Pons (tissue), 1 donor: ENCODE measurements at regions not wholly inside any gene's neighbourhood (a gene's known extent, or its start where the extent isn't known, plus 50 kb on each side); places are given as distances from the start of the nearest gene placed in this dataset.

Experiments
- DNase-seq: peaks from one replicate; pipeline ENCODE4 v3.0.0-alpha.2; 2016; ENCODE audit warnings: low spot score

DNA sequence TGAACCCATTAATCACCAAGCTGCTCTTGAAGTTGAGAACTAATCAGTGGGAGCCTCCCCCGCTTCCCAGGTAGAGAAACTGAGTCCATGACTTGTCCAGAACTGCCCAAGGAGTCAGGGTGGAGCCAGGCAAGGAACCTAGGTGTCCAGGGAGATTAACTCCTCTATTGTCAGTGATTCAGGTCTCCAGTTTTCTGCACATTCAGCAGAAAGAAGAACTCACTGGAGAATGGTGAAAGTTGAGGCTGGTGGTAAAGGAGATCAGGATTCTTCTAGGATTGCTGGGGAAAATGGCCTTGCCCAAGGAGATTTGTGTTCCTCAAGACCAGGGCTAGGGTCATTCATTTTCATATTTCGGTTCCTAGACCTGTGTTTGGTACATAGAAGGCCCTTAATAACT lies 87.2 kb upstream of the CISTR start:
- no peak for DNase-seq

DNA sequence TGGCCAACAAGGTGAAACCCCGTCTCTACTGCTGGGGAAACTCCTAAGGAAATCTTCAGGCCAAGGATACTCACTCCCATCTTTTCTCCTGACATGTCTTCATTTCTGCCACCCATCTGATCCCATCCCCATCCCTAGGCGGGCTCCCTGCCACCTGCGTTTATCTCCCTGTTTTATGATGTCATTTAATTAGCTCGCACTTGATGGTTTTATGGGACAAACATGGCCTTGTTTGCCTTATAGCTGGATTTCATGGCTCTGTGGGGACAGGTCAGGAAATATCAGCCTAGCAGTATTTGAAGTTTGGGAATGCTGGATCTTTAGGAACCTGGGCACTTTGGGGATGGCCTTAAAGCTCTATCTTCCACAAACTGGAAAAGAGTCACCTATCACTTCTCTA lies 88.5 kb upstream of the CISTR start:
- no peak for DNase-seq

GRCh38 chr12:53842686-53843085 lies 90.9 kb upstream of the CISTR start:
- DNase-seq, result no peak

- no peak for DNase-seq
Observed at GRCh38 chr12:53843545-53843944, 91.8 kb upstream of the CISTR start.

DNA sequence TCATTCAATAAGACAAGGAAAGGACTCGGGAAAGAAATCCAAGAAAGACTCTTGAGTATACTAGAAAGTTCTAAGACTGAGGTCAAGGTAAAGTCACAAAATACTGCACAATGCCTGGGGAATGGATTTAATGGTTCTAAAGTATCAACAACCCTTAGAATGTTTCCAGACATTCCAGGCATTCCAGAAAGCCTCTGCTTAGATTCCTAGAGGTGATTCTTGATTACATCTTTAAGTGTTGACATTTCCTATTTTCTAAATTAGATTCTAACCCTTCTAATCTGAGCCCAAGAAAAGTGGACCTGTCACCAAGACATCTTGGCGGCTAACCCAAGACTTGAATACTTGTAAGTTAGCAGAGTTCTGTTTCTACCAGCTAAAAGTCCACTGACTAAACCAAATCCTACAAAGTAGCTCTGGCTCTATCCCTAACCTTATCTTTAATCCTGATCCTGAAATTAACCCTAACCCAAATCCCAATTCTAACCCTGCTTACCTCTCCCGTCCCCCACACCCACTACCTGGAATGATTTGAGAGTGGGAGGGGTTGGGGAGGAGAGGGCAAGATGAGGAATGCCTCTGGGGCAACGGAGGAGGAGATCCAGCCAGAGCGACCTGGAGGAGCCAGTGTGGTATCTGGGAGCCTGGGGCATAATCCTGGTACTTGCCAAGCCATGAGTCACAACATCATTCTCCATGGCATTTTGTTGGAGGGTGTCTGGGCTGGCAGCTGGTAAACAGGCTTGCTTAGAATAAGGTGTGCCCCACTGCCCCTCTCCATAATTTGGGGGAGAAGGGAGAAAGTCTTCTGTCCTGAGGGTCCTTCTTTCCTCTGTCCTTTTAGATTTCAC lies 93.4 kb upstream of the HOXC13 start:
- no peak for DNase-seq

- DNase-seq, result no peak
Observed at GRCh38 chr12:53845932-53846331, 92.7 kb upstream of the HOXC13 start.

GRCh38 chr12:53849113-53849512 lies 89.5 kb upstream of the HOXC13 start:
- DNase-seq, result no peak

GRCh38 chr12:53849656-53850055 lies 89.0 kb upstream of the HOXC13 start:
- no peak for DNase-seq

DNA sequence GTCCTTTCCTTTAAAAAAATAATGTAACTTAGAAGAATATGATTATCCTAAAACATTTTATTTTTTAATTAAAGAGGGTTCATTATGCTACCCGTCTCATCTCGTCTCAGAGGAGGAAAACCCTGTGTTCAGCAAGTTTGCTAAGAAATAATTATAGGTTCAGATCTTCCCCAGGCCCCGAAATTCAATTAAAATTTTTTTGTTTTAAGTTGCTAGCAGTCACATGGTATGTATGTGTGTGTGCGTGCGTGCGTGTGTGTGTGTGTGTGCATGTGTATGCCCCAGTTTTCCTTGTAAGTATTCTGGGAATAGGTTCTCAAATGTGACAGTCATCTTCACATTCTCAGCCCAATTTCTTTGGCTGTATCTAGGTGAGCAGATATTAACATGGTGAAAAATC lies 86.6 kb upstream of the HOXC13 start:
- no peak for DNase-seq

DNA sequence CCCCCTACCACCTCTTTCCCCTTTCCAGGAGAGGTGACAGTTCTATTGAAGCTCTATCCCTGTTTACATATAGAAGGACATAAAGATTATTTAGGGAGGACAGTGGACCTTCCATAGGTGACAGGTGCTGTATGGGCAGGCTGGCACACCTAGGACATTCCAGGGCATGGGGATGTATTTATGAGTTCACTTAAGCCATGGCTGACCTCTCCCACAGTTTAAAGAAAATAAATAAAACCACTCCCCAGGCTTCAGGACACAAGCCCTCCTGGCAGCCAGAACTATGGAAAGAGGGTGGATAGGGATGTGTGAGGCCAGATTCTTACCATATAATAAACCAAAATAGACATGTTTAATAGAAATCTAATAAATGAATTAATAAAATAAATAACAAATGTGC lies 85.6 kb upstream of the HOXC13 start:
- no peak for DNase-seq

DNA sequence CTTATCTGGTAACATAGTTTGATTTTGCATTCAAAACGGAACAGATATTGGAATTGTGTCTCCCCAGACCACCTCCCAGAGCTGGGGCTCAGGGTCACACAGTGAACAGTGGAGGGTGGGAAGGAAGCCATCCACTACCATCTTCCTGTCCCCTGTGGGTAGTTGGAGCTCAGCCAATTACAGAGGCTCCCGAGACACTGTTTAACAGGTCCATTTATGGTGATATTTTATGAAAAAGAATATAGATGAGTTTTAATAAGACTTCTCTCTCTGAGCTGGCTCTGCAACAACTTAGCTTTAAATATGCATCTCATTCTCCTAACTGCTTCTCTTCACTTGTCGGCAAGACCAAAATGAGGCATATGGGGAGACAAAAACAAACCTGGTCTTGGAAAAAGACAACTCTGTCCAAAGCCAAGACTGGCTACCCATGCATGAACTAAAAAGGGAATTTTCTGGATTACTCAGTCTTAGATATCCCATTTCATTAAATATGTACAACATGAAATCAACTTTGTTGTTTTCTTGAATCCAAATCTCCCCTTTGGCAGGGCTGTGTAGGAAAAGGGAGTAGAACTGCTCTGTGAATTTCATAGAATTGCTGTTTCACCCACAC lies 83.8 kb upstream of the HOXC13 start:
- no peak for DNase-seq

- no peak for DNase-seq
Observed at GRCh38 chr12:53856132-53856531, 82.5 kb upstream of the HOXC13 start.

DNA sequence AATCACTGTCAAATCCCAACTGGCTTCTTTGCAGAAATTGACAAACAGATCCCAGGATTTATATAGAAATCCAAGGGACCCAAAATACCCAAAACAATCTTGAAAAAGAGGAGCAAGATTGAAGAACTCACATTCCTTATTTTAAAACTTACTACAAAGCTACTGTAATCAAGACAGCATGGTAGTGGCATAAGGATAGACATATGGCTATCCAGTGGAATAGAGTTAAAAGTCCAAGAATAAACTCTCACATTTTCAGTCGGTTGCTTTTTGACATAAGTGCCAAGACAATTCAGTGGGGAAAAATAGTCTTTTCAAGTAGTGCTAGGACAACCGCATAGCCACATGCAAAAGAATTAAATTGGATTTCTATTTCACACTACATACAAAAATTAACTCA lies 81.0 kb upstream of the HOXC13 start:
- DNase-seq, result no peak

DNA sequence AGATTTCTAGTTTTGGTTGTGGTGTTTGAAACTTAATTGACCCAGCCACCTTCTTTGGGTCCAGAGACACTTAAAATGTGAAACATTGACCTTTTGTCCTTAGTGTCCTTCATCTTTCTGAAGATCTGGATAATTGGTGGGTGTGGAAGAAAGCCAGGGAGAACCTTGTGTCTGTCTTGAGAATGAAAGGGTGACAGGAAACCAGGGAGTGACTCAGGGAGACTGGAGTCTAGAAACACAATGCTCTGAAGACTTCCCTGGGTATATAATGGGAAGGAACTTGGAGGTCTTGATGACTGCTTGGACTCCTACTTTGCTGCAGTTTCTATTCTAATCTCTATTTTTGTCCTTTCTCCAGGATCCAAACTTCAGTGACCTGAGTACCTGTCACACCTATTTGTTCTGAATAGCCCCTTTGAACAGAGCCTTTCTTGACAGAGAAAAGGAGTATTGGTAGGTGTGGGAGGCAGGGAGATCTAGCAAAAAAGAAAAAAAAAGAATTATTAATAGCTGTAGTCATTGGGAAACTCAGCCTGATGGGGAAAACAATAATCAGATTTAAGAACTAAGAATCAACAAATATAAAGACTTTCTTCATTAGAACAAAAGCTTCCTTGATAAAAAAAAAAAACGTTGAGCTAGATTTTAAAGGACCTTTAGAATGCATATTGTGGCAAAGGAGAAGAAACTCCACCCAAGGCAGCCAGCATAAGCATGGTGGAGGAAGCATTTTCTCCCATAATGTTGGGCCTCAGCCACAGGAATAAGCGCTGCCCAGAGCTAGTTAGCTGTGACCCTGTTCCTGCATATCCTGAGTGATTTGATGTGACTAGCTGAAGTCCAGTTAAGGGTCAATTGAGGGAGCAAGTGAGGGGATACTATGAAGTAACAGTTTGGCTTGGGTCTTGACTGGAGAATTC lies 77.9 kb upstream of the HOXC13 start:
- no peak for DNase-seq

- no peak for DNase-seq
Observed at GRCh38 chr12:53862206-53862605, 76.4 kb upstream of the HOXC13 start.

DNA sequence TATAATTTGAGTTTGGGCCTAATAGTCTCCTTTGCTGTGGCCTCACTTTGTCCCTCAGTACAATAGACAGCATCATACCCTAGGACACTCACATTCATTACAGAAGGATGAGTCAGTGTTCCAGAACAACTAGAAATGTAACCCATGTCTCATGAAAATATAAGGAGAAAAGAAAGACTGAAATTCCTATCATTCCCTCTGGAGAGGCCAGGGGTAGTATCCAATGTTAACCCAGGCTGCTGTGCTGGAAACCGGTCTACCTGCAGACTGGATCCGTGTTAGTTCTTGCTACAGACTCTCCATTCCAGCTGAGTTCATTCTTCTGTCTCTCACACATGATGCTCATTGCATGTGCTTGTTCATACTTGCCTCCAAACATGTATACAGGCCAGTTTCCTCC lies 75.8 kb upstream of the HOXC13 start:
- no peak for DNase-seq

GRCh38 chr12:53866727-53867126 lies 71.9 kb upstream of the HOXC13 start:
- no peak for DNase-seq

DNA sequence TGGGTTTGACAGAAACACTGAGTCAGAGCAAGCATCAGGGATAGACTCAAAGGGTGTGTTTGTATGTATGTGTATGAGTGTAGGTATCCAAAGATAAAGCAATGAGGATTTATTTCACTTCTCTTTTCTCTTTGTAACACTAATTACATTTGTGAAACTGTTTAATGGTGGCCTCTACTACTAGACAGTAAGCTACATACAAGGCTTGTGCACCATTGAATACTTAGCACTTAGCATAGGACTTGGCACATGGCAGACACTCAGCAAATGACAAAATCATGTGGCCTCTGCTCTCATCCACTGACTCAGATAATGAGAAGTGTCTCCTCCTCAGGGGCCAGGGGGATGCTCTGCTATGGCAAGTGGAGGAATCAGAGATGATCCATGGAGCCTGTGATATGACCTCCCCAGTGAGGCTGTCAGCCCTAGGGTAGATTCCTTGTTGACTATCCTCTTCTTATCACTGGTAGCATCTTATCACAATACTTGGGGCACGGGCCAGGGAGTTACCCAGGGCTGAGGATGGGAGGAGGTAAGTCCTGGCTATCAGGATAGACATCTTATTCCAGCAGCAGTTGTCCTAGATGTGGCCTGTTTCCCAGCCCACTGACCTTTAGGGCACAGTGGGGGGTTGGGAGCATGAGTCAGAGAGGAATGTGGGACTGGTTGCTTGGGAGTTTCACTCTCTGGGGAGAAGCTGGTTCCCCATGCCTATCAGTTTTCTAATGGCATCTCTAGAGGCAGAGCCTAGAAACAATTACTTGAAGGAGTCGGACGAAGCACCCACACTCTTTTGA lies 71.2 kb upstream of the HOXC13 start:
- DNase-seq, result no peak

- no peak for DNase-seq
Observed at GRCh38 chr12:53868511-53868986, 70.1 kb upstream of the HOXC13 start.

DNA sequence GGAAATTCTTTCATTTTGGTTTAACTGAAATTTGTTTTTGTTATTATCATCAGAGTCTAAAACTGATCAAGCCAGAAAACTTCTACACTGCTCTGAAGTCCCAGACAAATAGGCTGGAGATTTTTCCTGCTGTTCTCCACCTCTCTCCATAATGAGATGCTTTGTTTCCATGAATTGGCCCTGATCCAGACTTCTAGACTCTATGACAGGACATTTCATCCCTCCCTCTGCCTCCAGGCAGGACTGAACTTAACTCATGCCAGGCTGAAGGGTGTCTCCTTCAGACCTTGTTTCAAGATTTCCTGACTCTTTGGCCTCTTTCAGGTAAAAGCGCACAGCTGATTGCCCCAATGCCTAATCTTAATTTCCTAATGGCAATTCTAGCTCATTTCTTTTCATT lies 69.1 kb upstream of the HOXC13 start:
- DNase-seq, result peak; percentile 72

GRCh38 chr12:53870117-53870516 lies 68.5 kb upstream of the HOXC13 start:
- DNase-seq, result no peak

- no peak for DNase-seq
Observed at GRCh38 chr12:53871367-53871766, 67.3 kb upstream of the HOXC13 start.
